Caco-2 (cell line): ENCODE measurements at regions not wholly inside any gene's neighbourhood (a gene's known extent, or its start where the extent isn't known, plus 50 kb on each side); places are given as distances from the start of the nearest gene placed in this dataset.

ENCODE experiments used
- BruUV-seq: library from RNA; stranded (reverse); fragments of 400-500 nt; replicated peaks from 2 replicates; lab custom pipeline; 2021; lab: Mats Ljungman, UMichigan
- CTCF ChIA-PET: fragments of 300-600 bp; sonication (Branson Sonifier 250); formaldehyde crosslinking; loops from one replicate; lab custom pipeline; 2022; ENCODE audit warnings: antibody characterized with exemption; lab: Charles Lee
- POLR2A ChIA-PET: fragments of 300-600 bp; sonication (Branson Sonifier 250); formaldehyde crosslinking; loops from one replicate; lab custom pipeline; 2022; ENCODE audit warnings: antibody characterized with exemption; lab: Charles Lee
- DNase-seq, 2 experiments: peaks; one replicate each; pipeline versions ENCODE4 v3.0.0 to v3.0.0-alpha.2; 2020 to 2022
- H3K27me3 ChIP-seq: replicated peaks from 2 replicates; pipeline ENCODE4 v1.6.0; 2011; ENCODE audit warnings: low read length; ENCODE audit not compliant: control insufficient read depth, insufficient read depth
- H3K36me3 ChIP-seq: 2 replicates; pipeline ENCODE4 v1.5.1; 2011; ENCODE audit warnings: low read length; ENCODE audit not compliant: control insufficient read depth, insufficient read depth
- H3K4me1 ChIP-seq: fragments of 250-450 bp; sonication (Bioruptor Pico); 2 replicates; pipeline ENCODE4 v1.5.1; 2020; ENCODE audit warnings: mild to moderate bottlenecking
- H3K4me3 ChIP-seq: 2 replicates; pipeline ENCODE4 v1.5.1; 2011; ENCODE audit warnings: low read depth, mild to moderate bottlenecking, control low read depth, low read length
- H3K9me3 ChIP-seq: fragments of 250-450 bp; sonication (Bioruptor Pico); 2 replicates; pipeline ENCODE4 v1.5.1; 2020; ENCODE audit warnings: mild to moderate bottlenecking, moderate library complexity
- H3K27ac Mint-ChIP-seq: one replicate; pipeline ENCODE4 v1.8.0; 2022; ENCODE audit warnings: mixed read lengths; ENCODE audit not compliant: unreplicated experiment
- H3K27me3 Mint-ChIP-seq: one replicate; pipeline ENCODE4 v1.8.0; 2022; ENCODE audit warnings: mixed read lengths; ENCODE audit not compliant: insufficient read depth, unreplicated experiment
- H3K36me3 Mint-ChIP-seq: one replicate; pipeline ENCODE4 v1.8.0; 2022; ENCODE audit warnings: mild to moderate bottlenecking, mixed read lengths; ENCODE audit not compliant: insufficient read depth, unreplicated experiment
- H3K4me1 Mint-ChIP-seq: one replicate; pipeline ENCODE4 v1.8.0; 2022; ENCODE audit warnings: low read depth, mixed read lengths; ENCODE audit not compliant: unreplicated experiment
- H3K4me3 Mint-ChIP-seq: one replicate; pipeline ENCODE4 v1.8.0; 2022; ENCODE audit warnings: mild to moderate bottlenecking, moderate library complexity, mixed read lengths; ENCODE audit not compliant: unreplicated experiment
- H3K9me3 Mint-ChIP-seq: one replicate; pipeline ENCODE4 v1.8.0; 2022; ENCODE audit warnings: mixed read lengths; ENCODE audit not compliant: unreplicated experiment
- intact Hi-C: fragments of 100-400 bp; cut with micrococcal nuclease; formaldehyde crosslinking; loops from one replicate; pipeline ENCODE4 v1.10.0; 2022; ENCODE audit not compliant: unreplicated experiment
- TF ChIP-seq, protein P1 (sequence below), 2 experiments: fragments of 200-600 bp in 1 of 2; IDR thresholded peaks; 1 replicate in 1 of 2; 2 replicates in 1 of 2; pipeline versions ENCODE4 v1.5.1 to v1.8.0; 2011 to 2022; ENCODE audit warnings: antibody characterized with exemption in 1 of 2, control low read depth in 1 of 2, inconsistent platforms in 1 of 2, low read depth in 1 of 2, low read length in 1 of 2, mild to moderate bottlenecking in 1 of 2, moderate library complexity in 1 of 2; ENCODE audit not compliant: insufficient read depth in 1 of 2, severe bottlenecking in 1 of 2, unreplicated experiment in 1 of 2

DNA sequence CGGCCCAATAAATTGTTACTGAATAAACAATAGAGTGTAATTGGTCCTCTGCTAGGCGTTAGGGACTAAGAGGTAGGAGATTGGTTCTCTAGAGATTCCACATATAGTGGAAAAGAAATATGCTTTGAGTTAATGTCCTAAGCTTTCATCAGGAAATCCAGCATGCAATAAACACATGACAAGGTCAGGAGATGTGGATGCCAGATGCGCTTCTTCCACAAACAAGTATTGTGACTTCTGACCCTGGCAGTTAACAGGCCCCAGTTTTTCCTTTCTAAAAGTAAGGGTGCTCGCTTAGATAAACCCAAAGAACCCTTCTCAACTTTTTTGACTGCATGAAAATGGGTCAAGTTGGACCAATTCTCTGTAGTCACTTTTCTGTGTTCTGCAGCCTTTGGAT is 146.5 kb upstream of the SOX21 start:
- TF ChIP-seq, protein P1, sequence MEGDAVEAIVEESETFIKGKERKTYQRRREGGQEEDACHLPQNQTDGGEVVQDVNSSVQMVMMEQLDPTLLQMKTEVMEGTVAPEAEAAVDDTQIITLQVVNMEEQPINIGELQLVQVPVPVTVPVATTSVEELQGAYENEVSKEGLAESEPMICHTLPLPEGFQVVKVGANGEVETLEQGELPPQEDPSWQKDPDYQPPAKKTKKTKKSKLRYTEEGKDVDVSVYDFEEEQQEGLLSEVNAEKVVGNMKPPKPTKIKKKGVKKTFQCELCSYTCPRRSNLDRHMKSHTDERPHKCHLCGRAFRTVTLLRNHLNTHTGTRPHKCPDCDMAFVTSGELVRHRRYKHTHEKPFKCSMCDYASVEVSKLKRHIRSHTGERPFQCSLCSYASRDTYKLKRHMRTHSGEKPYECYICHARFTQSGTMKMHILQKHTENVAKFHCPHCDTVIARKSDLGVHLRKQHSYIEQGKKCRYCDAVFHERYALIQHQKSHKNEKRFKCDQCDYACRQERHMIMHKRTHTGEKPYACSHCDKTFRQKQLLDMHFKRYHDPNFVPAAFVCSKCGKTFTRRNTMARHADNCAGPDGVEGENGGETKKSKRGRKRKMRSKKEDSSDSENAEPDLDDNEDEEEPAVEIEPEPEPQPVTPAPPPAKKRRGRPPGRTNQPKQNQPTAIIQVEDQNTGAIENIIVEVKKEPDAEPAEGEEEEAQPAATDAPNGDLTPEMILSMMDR (IDR thresholded peaks at IDR 0.05; ENCODE audit: insufficient read depth in 1 of 2, low read depth in 1 of 2, low read length in 1 of 2, severe bottlenecking in 1 of 2, unreplicated experiment in 1 of 2), result no peak
- Histone ChIP-seq H3K36me3 (no peaks in the 10 kb centered on the region), H3K4me1 (no peaks in the 10 kb centered on the region), H3K9me3 (no peaks in the 10 kb centered on the region; the same call in 1 of the 2 replicates), H3K27me3 (peaks cover 4% of the 10 kb centered on the region), H3K4me3 (no peak overlapping the region)
- H3K4me1 Mint-ChIP-seq, result no peaks in the 10 kb centered on the region
- peaks cover 5% of the 10 kb centered on the region for H3K36me3 Mint-ChIP-seq
- CTCF ChIA-PET, result no interaction called here
- BruUV-seq, result no TSS peak
- no peak for DNase-seq
- intact Hi-C loops, result no loop called here
- no peak overlapping the region for H3K27ac Mint-ChIP-seq
- H3K9me3 Mint-ChIP-seq, result no peaks in the 10 kb centered on the region
- POLR2A ChIA-PET, result no interaction called here
- H3K4me3 Mint-ChIP-seq, result no peak overlapping the region
- H3K27me3 Mint-ChIP-seq, result peaks cover 22% of the 10 kb centered on the region

- H3K9me3 ChIP-seq, result no peaks in the 10 kb centered on the region; the same call in 1 of the 2 replicates
- Mint-ChIP-seq H3K4me1 (no peaks in the 10 kb centered on the region), H3K27ac (no peak overlapping the region), H3K4me3 (no peak overlapping the region), H3K27me3 (peaks cover 10% of the 10 kb centered on the region), H3K9me3 (peaks cover 8% of the 10 kb centered on the region), H3K36me3 (peaks cover 5% of the 10 kb centered on the region)
- no peak overlapping the region for H3K4me3 ChIP-seq
- ChIA-PET POLR2A (no interaction called here), CTCF (no interaction called here)
- H3K4me1 ChIP-seq, result no peaks in the 10 kb centered on the region
- peaks cover 4% of the 10 kb centered on the region; the same call in 1 of the 2 replicates for H3K27me3 ChIP-seq
- intact Hi-C loops, result no loop called here
- DNase-seq, result no peak
- H3K36me3 ChIP-seq, result no peaks in the 10 kb centered on the region
- BruUV-seq, result no TSS peak
- TF ChIP-seq, protein P1 (IDR thresholded peaks at IDR 0.05; ENCODE audit: insufficient read depth in 1 of 2, low read depth in 1 of 2, low read length in 1 of 2, severe bottlenecking in 1 of 2, unreplicated experiment in 1 of 2), result no peak
Observed at GRCh38 chr13:94854688-94855087, 142.3 kb upstream of the SOX21 start.

DNA sequence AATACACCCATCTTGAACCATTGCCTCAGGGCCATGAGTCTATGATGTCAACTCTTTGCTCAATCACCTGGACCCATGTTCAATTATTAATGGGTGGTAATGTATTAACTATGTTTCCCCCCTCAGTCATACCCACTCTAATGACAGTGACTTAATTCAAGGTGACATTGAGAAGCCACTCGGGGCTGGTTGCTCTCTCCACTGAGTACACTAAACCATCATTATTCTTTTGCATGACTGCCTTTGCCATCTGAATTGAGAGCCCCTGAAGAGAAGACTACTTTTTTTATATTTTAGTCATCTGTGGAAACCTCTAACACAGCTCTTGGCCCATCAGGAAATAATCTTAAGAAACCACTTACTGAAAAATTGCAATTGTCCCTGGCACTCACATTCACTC is 139.2 kb upstream of the SOX21 start:
- Mint-ChIP-seq H3K9me3 (peaks cover 8% of the 10 kb centered on the region), H3K36me3 (peaks cover under 1% of the 10 kb centered on the region), H3K27ac (no peak overlapping the region), H3K27me3 (peaks cover 7% of the 10 kb centered on the region), H3K4me1 (no peaks in the 10 kb centered on the region), H3K4me3 (no peak overlapping the region)
- ChIA-PET CTCF (no interaction called here), POLR2A (no interaction called here)
- Histone ChIP-seq H3K36me3 (no peaks in the 10 kb centered on the region), H3K9me3 (no peaks in the 10 kb centered on the region; the same call in 1 of the 2 replicates), H3K4me1 (peaks cover 3% of the 10 kb centered on the region; the same call in 1 of the 2 replicates), H3K4me3 (no peak overlapping the region), H3K27me3 (no peaks in the 10 kb centered on the region)
- no TSS peak for BruUV-seq
- TF ChIP-seq, protein P1 (IDR thresholded peaks at IDR 0.05; ENCODE audit: insufficient read depth in 1 of 2, low read depth in 1 of 2, low read length in 1 of 2, severe bottlenecking in 1 of 2, unreplicated experiment in 1 of 2), result no peak
- no peak for DNase-seq
- intact Hi-C loops, result no loop called here
